ENCODE measurements at regions not wholly inside any gene's neighbourhood (a gene's known extent, or its start where the extent isn't known, plus 50 kb on each side); places are given as distances from the start of the nearest gene placed in this dataset.

- Histone ChIP-seq H3K4me2 (ENCODE audit: low read length) (no peak overlapping the region), H3K9ac (ENCODE audit: low read depth, low read length) (no peak overlapping the region), H3K36me3 (ENCODE audit: insufficient read depth, low read length) (no peaks in the 10 kb centered on the region), H3K4me1 (ENCODE audit: control insufficient read depth, insufficient read depth, low read length) (no peaks in the 10 kb centered on the region), H3K9me3 (replicated peaks; ENCODE audit: low read length) (no peaks in the 10 kb centered on the region), H3K4me3 (ENCODE audit: low read length) (no peak overlapping the region), H3K27me3 (ENCODE audit: control insufficient read depth, insufficient read depth, low read length) (peaks cover 75% of the 10 kb centered on the region)
Measured at GRCh38 chr3:72247126-72247525, 462.2 kb upstream of the PROK2 start.

- Histone ChIP-seq H3K9me3 (replicated peaks; ENCODE audit: low read length) (no peaks in the 10 kb centered on the region), H3K9ac (ENCODE audit: low read depth, low read length) (no peak overlapping the region), H3K4me2 (ENCODE audit: low read length) (no peak overlapping the region), H3K27me3 (ENCODE audit: control insufficient read depth, insufficient read depth, low read length) (peaks cover 72% of the 10 kb centered on the region), H3K4me1 (ENCODE audit: control insufficient read depth, insufficient read depth, low read length) (no peaks in the 10 kb centered on the region), H3K4me3 (ENCODE audit: low read length) (no peak overlapping the region), H3K36me3 (ENCODE audit: insufficient read depth, low read length) (no peaks in the 10 kb centered on the region)
Measured at GRCh38 chr3:72246685-72247084, 461.7 kb upstream of the PROK2 start.

GRCh38 chr3:72245183-72245811 lies 460.3 kb upstream of the PROK2 start:
- Histone ChIP-seq H3K4me2 (ENCODE audit: low read length) (no peak overlapping the region), H3K9me3 (replicated peaks; ENCODE audit: low read length) (no peaks in the 10 kb centered on the region), H3K27me3 (ENCODE audit: control insufficient read depth, insufficient read depth, low read length) (peaks cover 59% of the 10 kb centered on the region), H3K36me3 (ENCODE audit: insufficient read depth, low read length) (no peaks in the 10 kb centered on the region), H3K4me1 (ENCODE audit: control insufficient read depth, insufficient read depth, low read length) (no peaks in the 10 kb centered on the region), H3K9ac (ENCODE audit: low read depth, low read length) (no peak overlapping the region), H3K4me3 (ENCODE audit: low read length) (no peak overlapping the region)

- no peaks in the 10 kb centered on the region for H3K36me3 ChIP-seq (ENCODE audit: insufficient read depth, low read length)
- peaks cover 53% of the 10 kb centered on the region for H3K27me3 ChIP-seq (ENCODE audit: control insufficient read depth, insufficient read depth, low read length)
- H3K4me1 ChIP-seq (ENCODE audit: control insufficient read depth, insufficient read depth, low read length), result no peaks in the 10 kb centered on the region
- no peak overlapping the region for H3K4me3 ChIP-seq (ENCODE audit: low read length)
- H3K9me3 ChIP-seq (replicated peaks; ENCODE audit: low read length), result no peaks in the 10 kb centered on the region
- no peak overlapping the region for H3K9ac ChIP-seq (ENCODE audit: low read depth, low read length)
- no peak overlapping the region for H3K4me2 ChIP-seq (ENCODE audit: low read length)
Measured at GRCh38 chr3:72244396-72244795, 459.4 kb upstream of the PROK2 start.

GRCh38 chr3:72242326-72242725 lies 457.4 kb upstream of the PROK2 start:
- H3K27me3 ChIP-seq (ENCODE audit: control insufficient read depth, insufficient read depth, low read length), result peaks cover 40% of the 10 kb centered on the region
- no peak overlapping the region for H3K4me3 ChIP-seq (ENCODE audit: low read length)
- no peak overlapping the region for H3K4me2 ChIP-seq (ENCODE audit: low read length)
- no peaks in the 10 kb centered on the region for H3K4me1 ChIP-seq (ENCODE audit: control insufficient read depth, insufficient read depth, low read length)
- H3K36me3 ChIP-seq (ENCODE audit: insufficient read depth, low read length), result no peaks in the 10 kb centered on the region
- H3K9ac ChIP-seq (ENCODE audit: low read depth, low read length), result no peak overlapping the region
- H3K9me3 ChIP-seq (replicated peaks; ENCODE audit: low read length), result no peaks in the 10 kb centered on the region

- Histone ChIP-seq H3K36me3 (ENCODE audit: insufficient read depth, low read length) (no peaks in the 10 kb centered on the region), H3K27me3 (ENCODE audit: control insufficient read depth, insufficient read depth, low read length) (peaks cover 40% of the 10 kb centered on the region), H3K4me1 (ENCODE audit: control insufficient read depth, insufficient read depth, low read length) (no peaks in the 10 kb centered on the region), H3K4me2 (ENCODE audit: low read length) (no peak overlapping the region), H3K9me3 (replicated peaks; ENCODE audit: low read length) (no peaks in the 10 kb centered on the region), H3K4me3 (ENCODE audit: low read length) (no peak overlapping the region), H3K9ac (ENCODE audit: low read depth, low read length) (no peak overlapping the region)
Measured at GRCh38 chr3:72241525-72241924, 456.6 kb upstream of the PROK2 start.

DNA sequence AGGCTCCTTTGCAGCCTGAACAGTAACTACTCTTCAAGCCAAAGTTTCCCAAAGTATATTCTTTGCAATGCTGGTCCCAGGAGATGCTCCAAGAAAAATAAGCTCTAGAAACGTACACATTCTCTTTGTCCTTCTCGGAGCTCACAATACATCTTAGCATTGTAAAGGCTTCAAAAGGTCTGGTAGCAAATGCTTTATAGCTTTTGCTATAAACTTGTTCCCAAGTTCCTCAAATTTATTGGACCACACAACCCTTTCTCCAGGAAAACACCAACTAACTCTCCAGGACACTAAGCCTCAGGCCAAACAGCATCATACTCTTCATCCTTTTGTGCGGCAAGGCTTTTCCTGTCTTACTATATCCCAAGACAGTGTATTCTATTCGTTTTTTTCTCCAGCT lies 455.6 kb upstream of the PROK2 start:
- Histone ChIP-seq H3K4me2 (ENCODE audit: low read length) (no peak overlapping the region), H3K4me1 (ENCODE audit: control insufficient read depth, insufficient read depth, low read length) (no peaks in the 10 kb centered on the region), H3K9me3 (replicated peaks; ENCODE audit: low read length) (no peaks in the 10 kb centered on the region), H3K36me3 (ENCODE audit: insufficient read depth, low read length) (no peaks in the 10 kb centered on the region), H3K9ac (ENCODE audit: low read depth, low read length) (no peak overlapping the region), H3K4me3 (ENCODE audit: low read length) (no peak overlapping the region), H3K27me3 (ENCODE audit: control insufficient read depth, insufficient read depth, low read length) (peaks cover 38% of the 10 kb centered on the region)

- H3K4me1 ChIP-seq (ENCODE audit: control insufficient read depth, insufficient read depth, low read length), result peaks cover 4% of the 10 kb centered on the region
- no peak overlapping the region for H3K9ac ChIP-seq (ENCODE audit: low read depth, low read length)
- no peaks in the 10 kb centered on the region for H3K36me3 ChIP-seq (ENCODE audit: insufficient read depth, low read length)
- H3K9me3 ChIP-seq (replicated peaks; ENCODE audit: low read length), result no peaks in the 10 kb centered on the region
- H3K4me3 ChIP-seq (ENCODE audit: low read length), result no peak overlapping the region
- peaks cover 24% of the 10 kb centered on the region for H3K27me3 ChIP-seq (ENCODE audit: control insufficient read depth, insufficient read depth, low read length)
- no peak overlapping the region for H3K4me2 ChIP-seq (ENCODE audit: low read length)
Measured at GRCh38 chr3:72238801-72239200, 453.9 kb upstream of the PROK2 start.

DNA sequence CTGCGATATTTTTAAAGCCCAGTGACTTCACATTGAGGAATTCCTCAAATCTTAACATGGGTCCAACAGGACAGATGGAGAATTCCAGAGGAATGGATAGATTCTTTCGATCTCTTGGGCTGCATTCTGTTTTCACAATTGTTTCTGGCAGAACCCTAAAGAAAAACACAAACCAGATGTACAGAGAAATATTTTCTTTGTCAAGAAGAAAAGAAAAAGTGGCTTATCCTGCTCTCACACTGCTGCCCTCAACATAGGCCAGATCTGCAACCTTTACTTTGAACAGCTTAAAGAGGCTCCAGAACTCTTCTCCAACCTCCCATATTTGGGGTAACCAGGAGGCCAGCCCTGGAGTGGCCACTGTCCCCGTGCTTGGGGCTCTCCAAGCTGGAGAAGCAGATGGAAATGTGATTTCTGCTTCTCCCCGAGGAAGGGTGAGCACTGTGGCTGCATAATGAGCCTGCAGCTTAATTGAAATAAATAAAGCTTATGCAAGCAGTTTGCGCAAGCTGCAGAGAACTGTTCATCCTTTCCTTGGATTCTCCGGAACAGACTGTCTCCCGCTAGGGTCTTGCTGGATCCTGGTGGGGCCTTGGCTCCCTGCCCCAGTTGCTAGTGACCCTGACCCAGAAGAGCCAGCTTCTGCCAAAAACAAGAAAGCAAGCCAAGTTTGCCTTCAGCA lies 453.2 kb upstream of the PROK2 start:
- Histone ChIP-seq H3K4me2 (ENCODE audit: low read length) (no peak overlapping the region), H3K4me1 (ENCODE audit: control insufficient read depth, insufficient read depth, low read length) (peaks cover 4% of the 10 kb centered on the region), H3K36me3 (ENCODE audit: insufficient read depth, low read length) (no peaks in the 10 kb centered on the region), H3K9me3 (replicated peaks; ENCODE audit: low read length) (no peaks in the 10 kb centered on the region), H3K9ac (ENCODE audit: low read depth, low read length) (no peak overlapping the region), H3K27me3 (ENCODE audit: control insufficient read depth, insufficient read depth, low read length) (peaks cover 19% of the 10 kb centered on the region), H3K4me3 (ENCODE audit: low read length) (no peak overlapping the region)

- Histone ChIP-seq H3K36me3 (ENCODE audit: insufficient read depth, low read length) (no peaks in the 10 kb centered on the region), H3K9me3 (replicated peaks; ENCODE audit: low read length) (no peaks in the 10 kb centered on the region), H3K27me3 (ENCODE audit: control insufficient read depth, insufficient read depth, low read length) (peaks cover 14% of the 10 kb centered on the region)
Measured at GRCh38 chr3:72237679-72238009, 452.7 kb upstream of the PROK2 start.

DNA sequence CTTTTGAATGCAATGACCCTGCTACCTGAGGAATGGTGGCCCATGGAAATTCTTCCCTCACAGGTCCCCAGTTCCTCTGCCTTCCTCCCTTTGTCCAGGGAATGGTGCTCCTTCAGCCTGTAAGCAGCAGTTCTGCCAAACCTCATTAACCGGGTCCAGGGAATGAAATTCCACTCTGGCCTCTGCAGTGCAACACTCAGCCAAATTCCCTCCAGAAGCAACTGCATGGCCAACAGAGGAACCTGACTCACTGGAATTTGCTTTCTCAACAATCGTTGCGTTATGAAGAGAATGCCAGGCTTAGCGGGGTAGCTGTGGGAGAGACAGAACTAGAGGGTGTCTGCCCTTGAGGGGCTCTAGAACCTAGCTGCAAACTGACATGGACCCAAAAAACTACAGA lies 449.4 kb upstream of the PROK2 start:
- Histone ChIP-seq H3K9ac (ENCODE audit: low read depth, low read length) (no peak overlapping the region), H3K4me3 (ENCODE audit: low read length) (no peak overlapping the region), H3K36me3 (ENCODE audit: insufficient read depth, low read length) (no peaks in the 10 kb centered on the region), H3K4me2 (ENCODE audit: low read length) (peak overlapping the region; percentile 26), H3K4me1 (ENCODE audit: control insufficient read depth, insufficient read depth, low read length) (peaks cover 4% of the 10 kb centered on the region), H3K9me3 (replicated peaks; ENCODE audit: low read length) (no peaks in the 10 kb centered on the region), H3K27me3 (ENCODE audit: control insufficient read depth, insufficient read depth, low read length) (peaks cover 32% of the 10 kb centered on the region)

More at GRCh38 chr3:72237679-72238009, 452.7 kb upstream of the PROK2 start:
- Histone ChIP-seq H3K9ac (ENCODE audit: low read depth, low read length) (no peak overlapping the region), H3K4me3 (ENCODE audit: low read length) (no peak overlapping the region), H3K4me2 (ENCODE audit: low read length) (no peak overlapping the region), H3K4me1 (ENCODE audit: control insufficient read depth, insufficient read depth, low read length) (peaks cover 4% of the 10 kb centered on the region)

DNA sequence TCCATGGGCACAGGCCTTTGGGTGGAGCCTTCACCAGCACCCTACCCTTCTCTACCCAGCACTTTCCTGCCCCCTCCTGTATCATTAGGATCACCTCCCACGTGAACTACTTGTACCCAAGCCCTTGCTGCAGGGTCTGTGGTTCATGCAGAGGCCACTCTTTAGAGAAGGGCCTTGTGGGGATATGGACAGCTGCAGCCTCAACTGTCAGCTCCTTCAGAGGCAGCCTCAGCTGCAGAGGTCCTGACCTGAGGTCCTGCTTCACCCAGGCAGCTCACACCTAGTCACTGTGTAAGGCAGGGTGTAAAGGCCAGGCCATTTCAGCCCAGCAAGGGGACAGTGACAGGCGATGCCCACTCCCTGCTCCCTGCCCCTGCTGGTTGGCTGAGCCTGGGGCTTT lies 448.6 kb upstream of the PROK2 start:
- no peak overlapping the region for H3K4me2 ChIP-seq (ENCODE audit: low read length)
- no peak overlapping the region for H3K4me3 ChIP-seq (ENCODE audit: low read length)
- H3K9me3 ChIP-seq (replicated peaks; ENCODE audit: low read length), result no peaks in the 10 kb centered on the region
- H3K9ac ChIP-seq (ENCODE audit: low read depth, low read length), result no peak overlapping the region
- H3K27me3 ChIP-seq (ENCODE audit: control insufficient read depth, insufficient read depth, low read length), result peaks cover 37% of the 10 kb centered on the region
- no peaks in the 10 kb centered on the region for H3K36me3 ChIP-seq (ENCODE audit: insufficient read depth, low read length)
- H3K4me1 ChIP-seq (ENCODE audit: control insufficient read depth, insufficient read depth, low read length), result peaks cover 4% of the 10 kb centered on the region
